22Rv1 (cell line): ENCODE measurements at regions not wholly inside any gene's neighbourhood (a gene's known extent, or its start where the extent isn't known, plus 50 kb on each side); places are given as distances from the start of the nearest gene placed in this dataset.

ENCODE experiments used
- ZFX ChIP-seq: fragments of 450-650 bp; IDR thresholded peaks from 2 replicates; pipeline ENCODE4 v1.6.1; 2017; ENCODE audit warnings: antibody characterized with exemption, borderline replicate concordance
- TF ChIP-seq, protein P1 (sequence below): fragments of 450-650 bp; IDR thresholded peaks from 2 replicates; pipeline ENCODE4 v1.5.1; 2017; ENCODE audit warnings: mild to moderate bottlenecking

DNA sequence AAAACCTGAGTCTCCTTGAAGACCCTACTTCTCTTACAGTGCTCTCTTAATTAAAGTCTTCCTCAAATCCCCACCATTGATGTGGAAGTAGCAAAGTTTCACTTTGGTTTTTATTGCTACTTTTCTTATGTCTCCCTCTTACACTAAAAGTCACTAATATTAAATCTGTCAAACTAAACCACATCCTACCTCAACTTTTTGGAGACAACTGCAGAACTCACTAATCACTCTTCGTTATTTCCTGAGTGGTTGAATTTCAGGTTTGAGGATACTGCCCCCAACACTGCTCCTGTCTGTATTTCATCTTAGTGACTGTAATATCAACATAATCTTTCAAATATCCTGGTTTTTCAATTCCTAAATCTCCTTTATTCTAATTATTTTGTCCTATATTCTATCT lies 213.0 kb upstream of the PDE3A start:
- TF ChIP-seq, protein P1, sequence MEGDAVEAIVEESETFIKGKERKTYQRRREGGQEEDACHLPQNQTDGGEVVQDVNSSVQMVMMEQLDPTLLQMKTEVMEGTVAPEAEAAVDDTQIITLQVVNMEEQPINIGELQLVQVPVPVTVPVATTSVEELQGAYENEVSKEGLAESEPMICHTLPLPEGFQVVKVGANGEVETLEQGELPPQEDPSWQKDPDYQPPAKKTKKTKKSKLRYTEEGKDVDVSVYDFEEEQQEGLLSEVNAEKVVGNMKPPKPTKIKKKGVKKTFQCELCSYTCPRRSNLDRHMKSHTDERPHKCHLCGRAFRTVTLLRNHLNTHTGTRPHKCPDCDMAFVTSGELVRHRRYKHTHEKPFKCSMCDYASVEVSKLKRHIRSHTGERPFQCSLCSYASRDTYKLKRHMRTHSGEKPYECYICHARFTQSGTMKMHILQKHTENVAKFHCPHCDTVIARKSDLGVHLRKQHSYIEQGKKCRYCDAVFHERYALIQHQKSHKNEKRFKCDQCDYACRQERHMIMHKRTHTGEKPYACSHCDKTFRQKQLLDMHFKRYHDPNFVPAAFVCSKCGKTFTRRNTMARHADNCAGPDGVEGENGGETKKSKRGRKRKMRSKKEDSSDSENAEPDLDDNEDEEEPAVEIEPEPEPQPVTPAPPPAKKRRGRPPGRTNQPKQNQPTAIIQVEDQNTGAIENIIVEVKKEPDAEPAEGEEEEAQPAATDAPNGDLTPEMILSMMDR, result no peak
- no peak for TF ChIP-seq ZFX
